GM23338 (cell line): ENCODE measurements at regions not wholly inside any gene's neighbourhood (a gene's known extent, or its start where the extent isn't known, plus 50 kb on each side); places are given as distances from the start of the nearest gene placed in this dataset.

Experiments used
- ATAC-seq: fragments of 200-7000 bp; cut with Tn5 transposase; 3 replicates; pipeline ENCODE4 v1.9.1; 2020
- DNase-seq: peaks from one replicate; pipeline ENCODE4 v3.0.0-alpha.2; 2015; ENCODE audit warnings: low spot score
- H2AFZ ChIP-seq: fragments of 200-600 bp; sonication (generic); 2 replicates; pipeline ENCODE4 v1.8.0; 2016; ENCODE audit warnings: antibody characterized with exemption, mild to moderate bottlenecking, moderate library complexity
- H3F3A ChIP-seq: fragments of 200-600 bp; sonication (generic); replicated peaks from 2 replicates; pipeline ENCODE4 v1.8.0; 2017; ENCODE audit warnings: antibody characterized with exemption, mixed run types, low read depth
- H3K27ac ChIP-seq: fragments of 200-600 bp; sonication (generic); 2 replicates; pipeline ENCODE4 v1.6.1; 2016; ENCODE audit warnings: low read depth
- H3K27me3 ChIP-seq: fragments of 200-600 bp; sonication (generic); 2 replicates; pipeline ENCODE4 v1.8.0; 2016; ENCODE audit warnings: mild to moderate bottlenecking, mixed run types, moderate library complexity; ENCODE audit not compliant: insufficient read depth
- H3K36me3 ChIP-seq: fragments of 200-600 bp; sonication (generic); 2 replicates; pipeline ENCODE4 v1.8.0; 2016; ENCODE audit warnings: mild to moderate bottlenecking; ENCODE audit not compliant: insufficient read depth
- H3K4me1 ChIP-seq: fragments of 200-600 bp; sonication (generic); 2 replicates; pipeline ENCODE4 v1.8.0; 2016; ENCODE audit warnings: mild to moderate bottlenecking, moderate library complexity; ENCODE audit not compliant: insufficient read depth
- H3K4me2 ChIP-seq: fragments of 200-600 bp; sonication (generic); 2 replicates; pipeline ENCODE4 v1.7.1; 2017; ENCODE audit warnings: mixed run types
- H3K4me3 ChIP-seq: fragments of 200-600 bp; sonication (generic); 2 replicates; pipeline ENCODE4 v1.6.1; 2016; ENCODE audit warnings: mixed run types
- H3K79me2 ChIP-seq: fragments of 200-600 bp; sonication (generic); replicated peaks from 2 replicates; pipeline ENCODE4 v1.8.0; 2017; ENCODE audit warnings: mild to moderate bottlenecking; ENCODE audit not compliant: insufficient read depth
- H3K9me2 ChIP-seq: fragments of 200-600 bp; sonication (generic); 2 replicates; pipeline ENCODE4 v1.8.0; 2017; ENCODE audit not compliant: insufficient read depth
- H4K20me1 ChIP-seq: fragments of 200-600 bp; sonication (generic); replicated peaks from 2 replicates; pipeline ENCODE4 v1.8.0; 2017; ENCODE audit warnings: mild to moderate bottlenecking; ENCODE audit not compliant: insufficient read depth
- H3K27ac Mint-ChIP-seq: 2 replicates; pipeline ENCODE4 v1.8.0; 2020; ENCODE audit warnings: inconsistent platforms, mild to moderate bottlenecking, moderate library complexity, mixed read lengths
- H3K27me3 Mint-ChIP-seq: 3 replicates; pipeline ENCODE4 v1.8.0; 2022; ENCODE audit warnings: low read depth, mild to moderate bottlenecking, moderate library complexity, mixed read lengths, inconsistent platforms; ENCODE audit not compliant: insufficient read depth, poor library complexity
- H3K36me3 Mint-ChIP-seq: 3 replicates; pipeline ENCODE4 v1.8.0; 2021; ENCODE audit warnings: low read depth, mild to moderate bottlenecking, inconsistent platforms, moderate library complexity, mixed read lengths
- H3K4me1 Mint-ChIP-seq: 3 replicates; pipeline ENCODE4 v1.8.0; 2020; ENCODE audit warnings: mild to moderate bottlenecking, inconsistent platforms, mixed read lengths
- H3K4me3 Mint-ChIP-seq: 3 replicates; pipeline ENCODE4 v1.8.0; 2021; ENCODE audit warnings: moderate library complexity, mild to moderate bottlenecking, inconsistent platforms, mixed read lengths
- H3K9me3 Mint-ChIP-seq: 3 replicates; pipeline ENCODE4 v1.8.0; 2020; ENCODE audit warnings: moderate library complexity, mild to moderate bottlenecking, inconsistent platforms, mixed read lengths
- CREB1 ChIP-seq: fragments of 250-450 bp; sonication (Bioruptor Pico); IDR thresholded peaks from 2 replicates; pipeline ENCODE4 v1.5.0; 2020; ENCODE audit warnings: low read depth, mild to moderate bottlenecking, moderate library complexity
- EZH2 ChIP-seq: fragments of 200-600 bp; sonication (generic); IDR thresholded peaks from one replicate; pipeline ENCODE4 v1.8.0; 2017; ENCODE audit warnings: antibody characterized with exemption, mild to moderate bottlenecking, low read depth; ENCODE audit not compliant: unreplicated experiment
- JUNB ChIP-seq: IDR thresholded peaks from one replicate; pipeline ENCODE4 v1.6.1; 2016; ENCODE audit warnings: antibody characterized with exemption; ENCODE audit not compliant: unreplicated experiment
- NANOG ChIP-seq: IDR thresholded peaks from 2 replicates; pipeline ENCODE4 v1.6.1; 2016; ENCODE audit warnings: antibody characterized with exemption, borderline replicate concordance
- POLR2AphosphoS5 ChIP-seq: IDR thresholded peaks from 2 replicates; pipeline ENCODE4 v1.6.1; 2016; ENCODE audit warnings: antibody characterized with exemption, low read depth
- STAT1 ChIP-seq: IDR thresholded peaks from one replicate; pipeline ENCODE4 v1.6.1; 2016; ENCODE audit warnings: antibody characterized with exemption; ENCODE audit not compliant: unreplicated experiment
- ZNF114 ChIP-seq: fragments of 250-450 bp; sonication (Bioruptor Pico); IDR thresholded peaks from 2 replicates; pipeline ENCODE4 v1.5.0; 2020; ENCODE audit warnings: mild to moderate bottlenecking, moderate library complexity
- ZNF331 ChIP-seq: fragments of 250-450 bp; sonication (Bioruptor Pico); IDR thresholded peaks from 2 replicates; pipeline ENCODE4 v1.5.0; 2020; ENCODE audit warnings: low read depth, mild to moderate bottlenecking, moderate library complexity
- ZNF462 ChIP-seq: fragments of 250-450 bp; sonication (Bioruptor Pico); IDR thresholded peaks from 2 replicates; pipeline ENCODE4 v1.5.0; 2020; ENCODE audit warnings: mild to moderate bottlenecking, moderate library complexity
- TF ChIP-seq, protein P1 (sequence below): IDR thresholded peaks from 2 replicates; pipeline ENCODE4 v1.6.1; 2016; ENCODE audit warnings: antibody characterized with exemption
- TF ChIP-seq, protein P2 (sequence below): IDR thresholded peaks from one replicate; pipeline ENCODE4 v1.6.1; 2018; ENCODE audit warnings: antibody characterized with exemption; ENCODE audit not compliant: unreplicated experiment

- TF ChIP-seq ZNF462 (CRISPR knock-in tag) (no peak), STAT1 (no peak), JUNB (no peak)
Observed at GRCh38 chr6:143583542-143584327, 72.2 kb upstream of the FUCA2 start (continued).

GRCh38 chr6:143581835-143582480 is 70.4 kb upstream of the FUCA2 start:
- H3K9me3 Mint-ChIP-seq, result no peaks in the 10 kb centered on the region; the same call in 2 of the 3 replicates
- Histone ChIP-seq H3K4me1 (no peaks in the 10 kb centered on the region), H2AFZ (no peak overlapping the region), H3F3A (no peaks in the 10 kb centered on the region), H3K4me2 (no peak overlapping the region), H3K27ac (no peak overlapping the region), H3K27me3 (no peaks in the 10 kb centered on the region), H3K4me3 (no peak overlapping the region), H3K79me2 (no peaks in the 10 kb centered on the region), H4K20me1 (no peaks in the 10 kb centered on the region), H3K9me2 (no peaks in the 10 kb centered on the region), H3K36me3 (no peaks in the 10 kb centered on the region)
- H3K4me1 Mint-ChIP-seq, result peaks cover 9% of the 10 kb centered on the region; the same call in 1 of the 3 replicates
- ATAC-seq (no peak), DNase-seq (no peak)
- no peak overlapping the region for H3K27ac Mint-ChIP-seq
- H3K4me3 Mint-ChIP-seq, result no peak overlapping the region
- no peaks in the 10 kb centered on the region for H3K27me3 Mint-ChIP-seq
- no peaks in the 10 kb centered on the region for H3K36me3 Mint-ChIP-seq
- TF ChIP-seq POLR2AphosphoS5 (no peak), NANOG (no peak), ZNF331 (CRISPR knock-in tag) (no peak), JUNB (no peak), EZH2 (no peak), CREB1 (CRISPR knock-in tag) (no peak), STAT1 (no peak), ZNF114 (CRISPR knock-in tag) (no peak)
- TF ChIP-seq, protein P1, sequence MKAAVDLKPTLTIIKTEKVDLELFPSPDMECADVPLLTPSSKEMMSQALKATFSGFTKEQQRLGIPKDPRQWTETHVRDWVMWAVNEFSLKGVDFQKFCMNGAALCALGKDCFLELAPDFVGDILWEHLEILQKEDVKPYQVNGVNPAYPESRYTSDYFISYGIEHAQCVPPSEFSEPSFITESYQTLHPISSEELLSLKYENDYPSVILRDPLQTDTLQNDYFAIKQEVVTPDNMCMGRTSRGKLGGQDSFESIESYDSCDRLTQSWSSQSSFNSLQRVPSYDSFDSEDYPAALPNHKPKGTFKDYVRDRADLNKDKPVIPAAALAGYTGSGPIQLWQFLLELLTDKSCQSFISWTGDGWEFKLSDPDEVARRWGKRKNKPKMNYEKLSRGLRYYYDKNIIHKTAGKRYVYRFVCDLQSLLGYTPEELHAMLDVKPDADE, result no peak
- TF ChIP-seq, protein P2, sequence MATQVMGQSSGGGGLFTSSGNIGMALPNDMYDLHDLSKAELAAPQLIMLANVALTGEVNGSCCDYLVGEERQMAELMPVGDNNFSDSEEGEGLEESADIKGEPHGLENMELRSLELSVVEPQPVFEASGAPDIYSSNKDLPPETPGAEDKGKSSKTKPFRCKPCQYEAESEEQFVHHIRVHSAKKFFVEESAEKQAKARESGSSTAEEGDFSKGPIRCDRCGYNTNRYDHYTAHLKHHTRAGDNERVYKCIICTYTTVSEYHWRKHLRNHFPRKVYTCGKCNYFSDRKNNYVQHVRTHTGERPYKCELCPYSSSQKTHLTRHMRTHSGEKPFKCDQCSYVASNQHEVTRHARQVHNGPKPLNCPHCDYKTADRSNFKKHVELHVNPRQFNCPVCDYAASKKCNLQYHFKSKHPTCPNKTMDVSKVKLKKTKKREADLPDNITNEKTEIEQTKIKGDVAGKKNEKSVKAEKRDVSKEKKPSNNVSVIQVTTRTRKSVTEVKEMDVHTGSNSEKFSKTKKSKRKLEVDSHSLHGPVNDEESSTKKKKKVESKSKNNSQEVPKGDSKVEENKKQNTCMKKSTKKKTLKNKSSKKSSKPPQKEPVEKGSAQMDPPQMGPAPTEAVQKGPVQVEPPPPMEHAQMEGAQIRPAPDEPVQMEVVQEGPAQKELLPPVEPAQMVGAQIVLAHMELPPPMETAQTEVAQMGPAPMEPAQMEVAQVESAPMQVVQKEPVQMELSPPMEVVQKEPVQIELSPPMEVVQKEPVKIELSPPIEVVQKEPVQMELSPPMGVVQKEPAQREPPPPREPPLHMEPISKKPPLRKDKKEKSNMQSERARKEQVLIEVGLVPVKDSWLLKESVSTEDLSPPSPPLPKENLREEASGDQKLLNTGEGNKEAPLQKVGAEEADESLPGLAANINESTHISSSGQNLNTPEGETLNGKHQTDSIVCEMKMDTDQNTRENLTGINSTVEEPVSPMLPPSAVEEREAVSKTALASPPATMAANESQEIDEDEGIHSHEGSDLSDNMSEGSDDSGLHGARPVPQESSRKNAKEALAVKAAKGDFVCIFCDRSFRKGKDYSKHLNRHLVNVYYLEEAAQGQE, result no peak
